Kidney epithelial cell (primary cell): ENCODE measurements at regions not wholly inside any gene's neighbourhood (a gene's known extent, or its start where the extent isn't known, plus 50 kb on each side); places are given as distances from the start of the nearest gene placed in this dataset.
"Not testable (repeated sequence)": the region's sequence is repeated elsewhere in the genome, so short reads cannot be mapped to it uniquely, and the experiment has no call there.

ENCODE experiments used
- DNase-seq: peaks from one replicate; pipeline ENCODE4 v3.0.0-alpha.2; 2010; ENCODE audit warnings: low read depth
- H3K27me3 ChIP-seq: 2 replicates; pipeline ENCODE4 v1.6.0; 2011; ENCODE audit warnings: low read length; ENCODE audit not compliant: control insufficient read depth, insufficient read depth
- H3K36me3 ChIP-seq: 2 replicates; pipeline ENCODE4 v1.5.1; 2011; ENCODE audit warnings: low read length; ENCODE audit not compliant: control insufficient read depth, insufficient read depth
- H3K4me3 ChIP-seq: 2 replicates; pipeline ENCODE4 v1.5.1; 2011; ENCODE audit warnings: low read depth, mild to moderate bottlenecking, control low read depth, low read length
- CTCF ChIP-seq: IDR thresholded peaks from 2 replicates; pipeline ENCODE4 v1.5.1; 2011; ENCODE audit warnings: mild to moderate bottlenecking, moderate library complexity, low read length, control low read depth, inconsistent platforms; ENCODE audit not compliant: insufficient read depth, poor library complexity, severe bottlenecking

GRCh38 chr3:117863146-117863545 is 1153.6 kb downstream of the TUSC7 start:
- no peaks in the 10 kb centered on the region for H3K36me3 ChIP-seq
- TF ChIP-seq CTCF, result no peak
- no peak overlapping the region for H3K4me3 ChIP-seq
- no peaks in the 10 kb centered on the region for H3K27me3 ChIP-seq
- no peak for DNase-seq

GRCh38 chr3:117865338-117865737 is 1155.8 kb downstream of the TUSC7 start:
- Histone ChIP-seq H3K36me3 (no peaks in the 10 kb centered on the region), H3K27me3 (no peaks in the 10 kb centered on the region), H3K4me3 (no peak overlapping the region)
- no peak for TF ChIP-seq CTCF
- DNase-seq, result no peak

GRCh38 chr3:117868766-117869165 is 1159.2 kb downstream of the TUSC7 start:
- Histone ChIP-seq H3K36me3 (no peaks in the 10 kb centered on the region), H3K4me3 (no peak overlapping the region), H3K27me3 (no peaks in the 10 kb centered on the region)
- no peak for DNase-seq
- no peak for TF ChIP-seq CTCF

- no peak for DNase-seq
- no peak overlapping the region for H3K4me3 ChIP-seq
- no peak for TF ChIP-seq CTCF
- H3K27me3 ChIP-seq, result no peaks in the 10 kb centered on the region
- no peaks in the 10 kb centered on the region for H3K36me3 ChIP-seq
Measured at GRCh38 chr3:117871934-117872333, 1162.4 kb downstream of the TUSC7 start.

- H3K36me3 ChIP-seq, H3K27me3 ChIP-seq, DNase-seq, H3K4me3 ChIP-seq: not testable (repeated sequence)
Measured at GRCh38 chr3:117872594-117873248, 1161.9 kb downstream of the IGSF11 start.

GRCh38 chr3:117873249-117873600 is 1161.4 kb downstream of the IGSF11 start:
- DNase-seq, result no peak
- no peaks in the 10 kb centered on the region for H3K27me3 ChIP-seq
- H3K36me3 ChIP-seq, result no peaks in the 10 kb centered on the region
- TF ChIP-seq CTCF, result no peak
- no peak overlapping the region for H3K4me3 ChIP-seq
